22Rv1 (cell line): ENCODE measurements at regions not wholly inside any gene's neighbourhood (a gene's known extent, or its start where the extent isn't known, plus 50 kb on each side); places are given as distances from the start of the nearest gene placed in this dataset.

Source experiments
- H3K27ac ChIP-seq: fragments of 450-650 bp; 2 replicates; pipeline ENCODE4 v1.5.1; 2017
- ZFX ChIP-seq: fragments of 450-650 bp; IDR thresholded peaks from 2 replicates; pipeline ENCODE4 v1.6.1; 2017; ENCODE audit warnings: antibody characterized with exemption, borderline replicate concordance
- TF ChIP-seq, protein P1 (sequence below): fragments of 450-650 bp; IDR thresholded peaks from 2 replicates; pipeline ENCODE4 v1.5.1; 2017; ENCODE audit warnings: mild to moderate bottlenecking

DNA sequence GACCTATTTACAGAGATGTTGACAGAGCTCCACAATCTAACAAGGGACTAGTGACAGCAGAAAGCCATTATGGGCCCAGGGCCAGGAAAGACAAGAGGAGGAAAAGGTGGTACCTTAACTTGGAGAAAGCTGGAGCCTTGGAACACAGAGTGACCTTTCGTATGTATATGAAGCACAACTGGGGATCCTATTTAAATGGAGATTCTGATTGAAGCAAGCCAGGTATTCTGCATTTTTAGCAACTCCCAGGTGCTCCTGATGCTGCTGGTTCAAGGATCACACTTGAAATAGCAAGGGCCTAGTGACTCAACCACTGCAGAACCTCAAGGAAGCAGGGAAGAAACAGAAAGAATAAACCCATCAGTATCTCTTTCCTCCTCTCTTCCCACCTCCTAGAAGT lies 99.4 kb downstream of the TMEM47 start:
- TF ChIP-seq, protein P1, sequence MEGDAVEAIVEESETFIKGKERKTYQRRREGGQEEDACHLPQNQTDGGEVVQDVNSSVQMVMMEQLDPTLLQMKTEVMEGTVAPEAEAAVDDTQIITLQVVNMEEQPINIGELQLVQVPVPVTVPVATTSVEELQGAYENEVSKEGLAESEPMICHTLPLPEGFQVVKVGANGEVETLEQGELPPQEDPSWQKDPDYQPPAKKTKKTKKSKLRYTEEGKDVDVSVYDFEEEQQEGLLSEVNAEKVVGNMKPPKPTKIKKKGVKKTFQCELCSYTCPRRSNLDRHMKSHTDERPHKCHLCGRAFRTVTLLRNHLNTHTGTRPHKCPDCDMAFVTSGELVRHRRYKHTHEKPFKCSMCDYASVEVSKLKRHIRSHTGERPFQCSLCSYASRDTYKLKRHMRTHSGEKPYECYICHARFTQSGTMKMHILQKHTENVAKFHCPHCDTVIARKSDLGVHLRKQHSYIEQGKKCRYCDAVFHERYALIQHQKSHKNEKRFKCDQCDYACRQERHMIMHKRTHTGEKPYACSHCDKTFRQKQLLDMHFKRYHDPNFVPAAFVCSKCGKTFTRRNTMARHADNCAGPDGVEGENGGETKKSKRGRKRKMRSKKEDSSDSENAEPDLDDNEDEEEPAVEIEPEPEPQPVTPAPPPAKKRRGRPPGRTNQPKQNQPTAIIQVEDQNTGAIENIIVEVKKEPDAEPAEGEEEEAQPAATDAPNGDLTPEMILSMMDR = no peak
- TF ChIP-seq ZFX = no peak
- H3K27ac ChIP-seq = no peak overlapping the region

DNA sequence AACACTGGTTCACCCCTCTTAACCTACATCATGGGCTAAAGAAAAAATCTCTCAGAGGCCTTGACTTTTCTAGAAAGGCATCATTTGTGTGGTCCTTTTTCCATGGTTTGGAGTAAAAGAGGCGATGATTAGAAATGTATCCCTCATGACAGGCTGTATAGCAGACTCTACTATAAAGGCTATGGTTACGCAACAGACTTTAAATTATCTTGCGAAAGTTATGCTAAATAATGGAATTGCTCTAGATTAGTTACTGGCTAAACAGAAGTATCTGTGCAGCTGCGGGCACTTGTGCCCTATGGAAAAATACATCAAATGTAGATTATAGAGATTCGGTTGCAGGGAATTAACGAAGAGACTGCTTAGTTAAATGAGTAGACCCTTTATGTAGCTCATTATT lies 101.6 kb downstream of the TMEM47 start:
- TF ChIP-seq ZFX = no peak
- TF ChIP-seq, protein P1 = no peak
- H3K27ac ChIP-seq = no peak overlapping the region

DNA sequence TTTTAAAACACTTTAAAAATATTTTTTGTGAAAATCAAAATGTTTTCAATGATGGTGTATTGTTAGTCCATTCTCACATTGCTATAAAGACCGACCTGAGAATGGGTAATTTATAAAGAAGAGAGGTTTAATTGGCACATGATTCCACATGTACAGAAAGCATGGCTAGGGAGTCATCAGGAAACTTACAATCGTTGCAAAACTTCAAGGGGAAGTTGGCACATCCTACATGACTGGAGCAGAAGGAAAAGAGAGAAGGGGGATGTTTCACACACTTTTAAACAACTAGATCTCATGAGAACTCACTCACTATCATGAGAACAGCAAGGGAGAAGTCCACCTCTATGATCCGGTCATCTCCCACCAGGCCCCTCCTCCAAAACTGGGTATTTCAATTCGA lies 110.7 kb downstream of the TMEM47 start:
- TF ChIP-seq, protein P1 = no peak
- TF ChIP-seq ZFX = no peak
- H3K27ac ChIP-seq = no peak overlapping the region

DNA sequence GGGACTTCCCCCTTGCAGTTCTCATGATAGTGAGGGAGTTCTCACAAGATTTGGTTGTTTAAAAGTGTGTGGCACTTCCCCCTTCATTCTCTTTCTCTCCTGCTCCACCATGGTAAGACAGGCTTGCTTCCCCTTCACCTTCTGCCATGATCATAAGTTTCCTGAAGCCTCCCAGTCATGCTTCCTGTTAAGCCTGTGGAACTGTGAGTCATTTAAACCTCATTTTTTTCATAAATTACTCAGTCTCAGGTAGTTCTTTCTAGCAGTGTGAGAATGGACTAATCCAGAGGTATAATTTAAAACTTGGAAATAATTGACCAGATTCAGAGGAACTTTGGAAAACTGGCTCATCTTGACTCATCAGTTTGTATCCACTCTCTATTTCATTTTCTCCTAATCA lies 129.0 kb downstream of the TMEM47 start:
- no peak for TF ChIP-seq ZFX
- TF ChIP-seq, protein P1 = no peak
- H3K27ac ChIP-seq = no peak overlapping the region

DNA sequence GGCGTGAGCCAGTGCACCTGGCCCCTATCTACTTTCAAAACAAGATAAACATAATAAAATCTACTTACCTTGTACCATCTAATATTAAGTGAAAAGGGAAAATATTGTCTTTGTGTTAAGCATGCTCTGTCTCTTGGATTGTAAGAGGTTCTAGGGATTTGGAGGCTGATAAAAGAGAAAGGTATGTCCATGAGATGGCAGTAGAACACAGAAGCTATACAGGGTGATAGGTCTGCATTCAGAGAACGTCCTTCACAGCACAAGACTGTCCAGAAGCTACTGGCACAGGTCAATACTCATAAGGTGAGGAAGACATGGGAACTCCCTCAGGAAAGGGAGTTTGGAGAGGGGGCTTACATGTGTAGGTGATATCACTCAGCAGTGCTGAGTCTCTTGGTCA lies 135.5 kb downstream of the TMEM47 start:
- TF ChIP-seq ZFX = no peak
- TF ChIP-seq, protein P1 = peak; percentile 17; the same call in 1 of the 2 replicates
- no peak overlapping the region for H3K27ac ChIP-seq

DNA sequence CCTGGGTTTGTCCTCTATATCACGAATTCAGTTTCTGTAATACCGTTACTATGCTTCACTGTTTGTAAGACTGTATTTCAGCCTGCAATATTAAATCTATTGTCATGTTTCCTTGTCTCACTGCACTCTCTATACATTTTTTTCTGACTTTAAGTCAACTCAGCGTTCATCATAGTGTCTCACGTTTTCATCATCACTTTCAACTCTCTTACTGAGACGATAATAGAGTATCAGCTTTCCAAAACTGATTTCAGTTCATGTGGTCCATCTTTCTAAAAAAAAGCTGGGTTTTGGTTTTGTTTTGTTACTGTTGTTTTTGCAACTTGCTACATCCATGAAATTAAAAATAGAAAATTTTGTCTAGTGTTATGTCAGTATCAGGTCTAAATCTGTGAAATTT lies 147.7 kb downstream of the TMEM47 start:
- H3K27ac ChIP-seq = no peak overlapping the region
- TF ChIP-seq, protein P1 = no peak
- TF ChIP-seq ZFX = no peak

DNA sequence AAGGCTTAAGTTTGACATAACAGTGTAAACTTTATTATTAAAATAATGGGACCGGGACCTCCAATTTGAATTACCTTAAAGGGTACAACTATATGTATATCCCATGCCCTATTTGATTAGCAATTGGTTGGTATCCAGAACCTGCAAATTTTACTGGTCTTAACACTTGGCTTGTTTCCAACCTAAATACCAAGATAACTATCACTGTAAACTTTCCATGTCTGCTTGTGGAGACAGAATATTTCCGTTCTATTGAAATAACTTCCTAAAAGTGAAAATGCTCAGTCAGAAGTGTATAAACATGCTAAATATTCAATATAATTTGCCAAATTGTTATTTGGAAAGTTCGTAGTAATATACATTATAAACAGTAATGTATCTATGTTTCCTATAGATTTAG lies 154.0 kb downstream of the TMEM47 start:
- no peak for TF ChIP-seq ZFX
- TF ChIP-seq, protein P1 = no peak
- no peak overlapping the region for H3K27ac ChIP-seq
